Keratinocyte (primary cell): ENCODE measurements at regions not wholly inside any gene's neighbourhood (a gene's known extent, or its start where the extent isn't known, plus 50 kb on each side); places are given as distances from the start of the nearest gene placed in this dataset.
A peak's percentile ranks its signal among the peaks of the same experiment; 100 is the strongest.

Source experiments
- DNase-seq: peaks from one replicate; pipeline ENCODE4 v3.0.0-alpha.2; 2011; ENCODE audit warnings: low read depth, missing footprints, low spot score
- FAIRE-seq: peaks from 2 replicates; lab custom pipeline; 2011; peaks lifted over from hg19 to GRCh38; lab: Jason Lieb, UNC
- H2AFZ ChIP-seq: 2 replicates; pipeline ENCODE4 v1.6.0; 2012; ENCODE audit warnings: low read length, control low read depth, inconsistent platforms; ENCODE audit not compliant: control insufficient read depth
- H3K27ac ChIP-seq: 2 replicates; pipeline ENCODE4 v1.5.1; 2011; ENCODE audit warnings: low read length; ENCODE audit not compliant: control insufficient read depth, insufficient read depth
- H3K27me3 ChIP-seq: 3 replicates; pipeline ENCODE4 v1.6.0; 2011; ENCODE audit warnings: low read length; ENCODE audit not compliant: control insufficient read depth, insufficient read depth; ENCODE audit errors: extremely low read depth
- H3K36me3 ChIP-seq, 2 experiments: 2 replicates in 1 of 2; 3 replicates in 1 of 2; pipeline ENCODE4 v1.5.1; 2011; ENCODE audit warnings: low read length in 2 of 2, mild to moderate bottlenecking in 1 of 2; ENCODE audit not compliant: control insufficient read depth in 2 of 2, insufficient read depth in 2 of 2; ENCODE audit errors: extremely low read depth in 1 of 2
- H3K4me1 ChIP-seq: 3 replicates; pipeline ENCODE4 v1.5.1; 2011; ENCODE audit warnings: low read length; ENCODE audit not compliant: control insufficient read depth, insufficient read depth; ENCODE audit errors: extremely low read depth
- H3K4me2 ChIP-seq: 3 replicates; pipeline ENCODE4 v1.6.0; 2011; ENCODE audit warnings: low read depth, low read length; ENCODE audit not compliant: control insufficient read depth, insufficient read depth; ENCODE audit errors: extremely low read depth
- H3K4me3 ChIP-seq, 3 experiments: fragments of 200-600 bp in 1 of 3; sonication (generic) in 1 of 3; 2 replicates in 2 of 3; 3 replicates in 1 of 3; pipeline ENCODE4 v1.5.1; 2011 to 2016; ENCODE audit warnings: low read length in 3 of 3, mild to moderate bottlenecking in 3 of 3, control low read depth in 2 of 3, inconsistent platforms in 1 of 3, low read depth in 1 of 3, mixed read lengths in 1 of 3, mixed run types in 1 of 3, moderate library complexity in 1 of 3; ENCODE audit not compliant: control insufficient read depth in 2 of 3, insufficient read depth in 2 of 3; ENCODE audit errors: extremely low read depth in 1 of 3
- H3K79me2 ChIP-seq: 2 replicates; pipeline ENCODE4 v1.6.0; 2012; ENCODE audit warnings: low read length; ENCODE audit not compliant: control insufficient read depth, insufficient read depth
- H3K9ac ChIP-seq: 3 replicates; pipeline ENCODE4 v1.6.0; 2011; ENCODE audit warnings: low read length; ENCODE audit not compliant: control insufficient read depth, insufficient read depth; ENCODE audit errors: extremely low read depth
- H3K9me1 ChIP-seq: 3 replicates; pipeline ENCODE4 v1.6.0; 2011; ENCODE audit warnings: low read length; ENCODE audit not compliant: control insufficient read depth, insufficient read depth; ENCODE audit errors: extremely low read depth
- H3K9me3 ChIP-seq: 2 replicates; pipeline ENCODE4 v1.5.1; 2012; ENCODE audit warnings: low read depth, low read length; ENCODE audit not compliant: control insufficient read depth
- H4K20me1 ChIP-seq: 3 replicates; pipeline ENCODE4 v1.6.0; 2011; ENCODE audit warnings: low read length; ENCODE audit not compliant: control insufficient read depth, insufficient read depth; ENCODE audit errors: extremely low read depth
- CTCF ChIP-seq, 3 experiments: IDR thresholded peaks in 1 of 3; conservative IDR thresholded peaks in 1 of 3; optimal IDR thresholded peaks in 1 of 3; 2 replicates in 2 of 3; 3 replicates in 1 of 3; pipeline versions ENCODE3 to v1.5.1; 2011; ENCODE audit warnings: low read length in 3 of 3, mild to moderate bottlenecking in 3 of 3, moderate library complexity in 2 of 3, control low read depth in 1 of 3, inconsistent platforms in 1 of 3; ENCODE audit not compliant: insufficient read depth in 2 of 3; ENCODE audit errors: extremely low read depth in 1 of 3
- EZH2 ChIP-seq: IDR thresholded peaks from one replicate; pipeline ENCODE4 v1.6.1; 2012; ENCODE audit warnings: inconsistent platforms, mild to moderate bottlenecking, low read length, moderate library complexity
- dilution Hi-C: fragments of 300-500 bp; cut with MboI; formaldehyde crosslinking; loops from one replicate; pipeline ENCODE4 v1.7.0; 2020; ENCODE audit warnings: low sequenced_read_pairs; ENCODE audit not compliant: extremely low pct_ligation_motif_present

- dilution Hi-C loops: no loop called here
- DNase-seq: no peak
Observed at GRCh38 chr1:18041685-18042355, 65.8 kb upstream of the IGSF21 start.

GRCh38 chr1:18043871-18044270, 63.7 kb upstream of the IGSF21 start:
- Histone ChIP-seq H3K9me1 (no peaks in the 10 kb centered on the region), H3K9me3 (no peaks in the 10 kb centered on the region), H3K27ac (no peak overlapping the region), H3K9ac (no peak overlapping the region), H4K20me1 (no peaks in the 10 kb centered on the region), H3K27me3 (no peaks in the 10 kb centered on the region), H3K4me1 (no peaks in the 10 kb centered on the region), H3K36me3 (no peaks in the 10 kb centered on the region), H3K4me2 (no peak overlapping the region), H3K79me2 (no peaks in the 10 kb centered on the region), H2AFZ (no peak overlapping the region), H3K4me3 (no peak overlapping the region)
- dilution Hi-C loops: no loop called here
- no peak for DNase-seq
- FAIRE-seq: no peak
- TF ChIP-seq EZH2: no peak

More at GRCh38 chr1:18041685-18042355, 65.8 kb upstream of the IGSF21 start:
- no peaks in the 10 kb centered on the region for H3K79me2 ChIP-seq
- no peaks in the 10 kb centered on the region for H3K4me1 ChIP-seq
- H3K4me2 ChIP-seq: no peak overlapping the region
- H2AFZ ChIP-seq: no peak overlapping the region
- no peaks in the 10 kb centered on the region for H3K9me3 ChIP-seq
- FAIRE-seq: no peak
- H3K36me3 ChIP-seq: no peaks in the 10 kb centered on the region
- H3K27me3 ChIP-seq: no peaks in the 10 kb centered on the region
- H3K9me1 ChIP-seq: no peaks in the 10 kb centered on the region
- H3K4me3 ChIP-seq: no peak overlapping the region
- H3K27ac ChIP-seq: no peak overlapping the region
- H4K20me1 ChIP-seq: no peaks in the 10 kb centered on the region
- H3K9ac ChIP-seq: no peak overlapping the region
- TF ChIP-seq EZH2: no peak
- peak in 1 of 3 experiments; percentile 4 for TF ChIP-seq CTCF (optimal IDR thresholded peaks at IDR 0.05 in 1 of 3, IDR thresholded peaks at IDR 0.05 in 1 of 3, conservative IDR thresholded peaks at IDR 0.05 in 1 of 3; ENCODE audit: extremely low read depth in 1 of 3, insufficient read depth in 2 of 3, low read length in 3 of 3)

GRCh38 chr1:18045203-18045602, 62.4 kb upstream of the IGSF21 start:
- Histone ChIP-seq H3K27ac (no peak overlapping the region), H3K9me1 (no peaks in the 10 kb centered on the region), H3K4me3 (no peak overlapping the region), H3K36me3 (no peaks in the 10 kb centered on the region), H3K4me2 (no peak overlapping the region), H4K20me1 (no peaks in the 10 kb centered on the region), H3K4me1 (no peaks in the 10 kb centered on the region), H3K9ac (no peak overlapping the region), H3K79me2 (no peaks in the 10 kb centered on the region), H2AFZ (no peak overlapping the region), H3K9me3 (peaks cover 3% of the 10 kb centered on the region), H3K27me3 (no peaks in the 10 kb centered on the region)
- no peak for TF ChIP-seq EZH2
- TF ChIP-seq CTCF (optimal IDR thresholded peaks at IDR 0.05 in 1 of 3, IDR thresholded peaks at IDR 0.05 in 1 of 3, conservative IDR thresholded peaks at IDR 0.05 in 1 of 3; ENCODE audit: extremely low read depth in 1 of 3, insufficient read depth in 2 of 3, low read length in 3 of 3): no peak
- dilution Hi-C loops: no loop called here
- DNase-seq (no peak), FAIRE-seq (no peak)
